ENCODE measurements at regions not wholly inside any gene's neighbourhood (a gene's known extent, or its start where the extent isn't known, plus 50 kb on each side); places are given as distances from the start of the nearest gene placed in this dataset.

DNA sequence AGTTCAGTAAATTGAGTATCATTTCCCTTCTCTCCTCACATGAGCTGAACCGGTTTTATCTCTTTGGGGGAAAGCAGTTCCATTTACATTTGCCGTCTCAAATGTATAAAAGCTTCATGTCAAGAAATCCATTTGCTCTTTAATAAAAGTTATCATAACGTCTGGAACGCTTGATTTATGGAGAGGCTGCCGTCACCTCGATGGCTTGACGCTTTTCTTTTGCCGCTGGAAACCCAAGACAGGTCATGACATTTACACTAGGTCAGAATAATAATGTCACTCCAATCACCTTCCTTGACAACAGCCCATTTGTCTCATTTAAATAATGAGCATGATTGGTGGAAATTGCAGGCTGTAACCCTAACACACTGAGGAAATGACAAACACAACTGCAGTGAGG is 443.4 kb downstream of the IRX1 start:
- no peak for TF ChIP-seq CTCF (tag by site-specific recombination; IDR thresholded peaks at IDR 0.05)
- no peak for TF ChIP-seq YY1 (tag by site-specific recombination; IDR thresholded peaks at IDR 0.05)
- TF ChIP-seq ZBTB7A (tag by site-specific recombination; IDR thresholded peaks at IDR 0.05; ENCODE audit: low read depth): no peak
- no peak for TF ChIP-seq ZNF514 (tag by site-specific recombination; IDR thresholded peaks at IDR 0.05)
- no peak for TF ChIP-seq ZFP41 (tag by site-specific recombination; IDR thresholded peaks at IDR 0.05; ENCODE audit: borderline replicate concordance)
- no peak for TF ChIP-seq ZNF449 (tag by site-specific recombination; IDR thresholded peaks at IDR 0.05)
- no peak for TF ChIP-seq ZNF174 (tag by site-specific recombination; IDR thresholded peaks at IDR 0.05)
- TF ChIP-seq, protein P1, sequence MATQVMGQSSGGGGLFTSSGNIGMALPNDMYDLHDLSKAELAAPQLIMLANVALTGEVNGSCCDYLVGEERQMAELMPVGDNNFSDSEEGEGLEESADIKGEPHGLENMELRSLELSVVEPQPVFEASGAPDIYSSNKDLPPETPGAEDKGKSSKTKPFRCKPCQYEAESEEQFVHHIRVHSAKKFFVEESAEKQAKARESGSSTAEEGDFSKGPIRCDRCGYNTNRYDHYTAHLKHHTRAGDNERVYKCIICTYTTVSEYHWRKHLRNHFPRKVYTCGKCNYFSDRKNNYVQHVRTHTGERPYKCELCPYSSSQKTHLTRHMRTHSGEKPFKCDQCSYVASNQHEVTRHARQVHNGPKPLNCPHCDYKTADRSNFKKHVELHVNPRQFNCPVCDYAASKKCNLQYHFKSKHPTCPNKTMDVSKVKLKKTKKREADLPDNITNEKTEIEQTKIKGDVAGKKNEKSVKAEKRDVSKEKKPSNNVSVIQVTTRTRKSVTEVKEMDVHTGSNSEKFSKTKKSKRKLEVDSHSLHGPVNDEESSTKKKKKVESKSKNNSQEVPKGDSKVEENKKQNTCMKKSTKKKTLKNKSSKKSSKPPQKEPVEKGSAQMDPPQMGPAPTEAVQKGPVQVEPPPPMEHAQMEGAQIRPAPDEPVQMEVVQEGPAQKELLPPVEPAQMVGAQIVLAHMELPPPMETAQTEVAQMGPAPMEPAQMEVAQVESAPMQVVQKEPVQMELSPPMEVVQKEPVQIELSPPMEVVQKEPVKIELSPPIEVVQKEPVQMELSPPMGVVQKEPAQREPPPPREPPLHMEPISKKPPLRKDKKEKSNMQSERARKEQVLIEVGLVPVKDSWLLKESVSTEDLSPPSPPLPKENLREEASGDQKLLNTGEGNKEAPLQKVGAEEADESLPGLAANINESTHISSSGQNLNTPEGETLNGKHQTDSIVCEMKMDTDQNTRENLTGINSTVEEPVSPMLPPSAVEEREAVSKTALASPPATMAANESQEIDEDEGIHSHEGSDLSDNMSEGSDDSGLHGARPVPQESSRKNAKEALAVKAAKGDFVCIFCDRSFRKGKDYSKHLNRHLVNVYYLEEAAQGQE (tag by site-specific recombination; IDR thresholded peaks at IDR 0.05): no peak
